ENCODE measurements at regions not wholly inside any gene's neighbourhood (a gene's known extent, or its start where the extent isn't known, plus 50 kb on each side); places are given as distances from the start of the nearest gene placed in this dataset.

GRCh38 chr7:26538689-26539088 lies 247.0 kb downstream of the SNX10 start:
- TF ChIP-seq POLR2A (IDR thresholded peaks at IDR 0.05; ENCODE audit: low read depth, low read length) (no peak), POLR2AphosphoS5 (IDR thresholded peaks at IDR 0.05; ENCODE audit: low read depth, low read length) (no peak)

Data from GM12892 (cell line).